NOMO-1 treated with DMSO at 0.1 percent for 48 hours (cell line): ENCODE measurements at regions not wholly inside any gene's neighbourhood (a gene's known extent, or its start where the extent isn't known, plus 50 kb on each side); places are given as distances from the start of the nearest gene placed in this dataset.

Source experiments
- DNase-seq: peaks from one replicate; lab custom pipeline; 2025; ENCODE audit not compliant: unreplicated experiment; lab: John Stamatoyannopoulos, UW

GRCh38 chr1:187078916-187079315, 250.2 kb downstream of the PLA2G4A start:
- no peak for DNase-seq

- DNase-seq: no peak
These were observed 250.6 kb downstream of the PLA2G4A start for GRCh38 chr1:187079330-187079729.

- no peak for DNase-seq
These were observed 262.9 kb downstream of the PLA2G4A start for GRCh38 chr1:187091666-187092065.

- DNase-seq: no peak
These were observed 263.4 kb downstream of the PLA2G4A start for GRCh38 chr1:187092104-187092503.

GRCh38 chr1:187096689-187097088, 267.9 kb downstream of the PLA2G4A start:
- DNase-seq: no peak

GRCh38 chr1:187110351-187110750, 281.6 kb downstream of the PLA2G4A start:
- no peak for DNase-seq

GRCh38 chr1:187114792-187115191, 286.0 kb downstream of the PLA2G4A start:
- DNase-seq: no peak

- DNase-seq: no peak
These were observed 292.9 kb downstream of the PLA2G4A start for GRCh38 chr1:187121661-187122060.

GRCh38 chr1:187122566-187122965, 293.8 kb downstream of the PLA2G4A start:
- no peak for DNase-seq

GRCh38 chr1:187129132-187129531, 300.4 kb downstream of the PLA2G4A start:
- no peak for DNase-seq

- no peak for DNase-seq
These were observed 315.0 kb downstream of the PLA2G4A start for GRCh38 chr1:187143783-187144182.

- DNase-seq: no peak
These were observed 317.6 kb downstream of the PLA2G4A start for GRCh38 chr1:187146388-187146787.

GRCh38 chr1:187151555-187151954, 322.8 kb downstream of the PLA2G4A start:
- DNase-seq: no peak

- DNase-seq: no peak
These were observed 324.3 kb downstream of the PLA2G4A start for GRCh38 chr1:187153047-187153446.

GRCh38 chr1:187157115-187157514, 328.4 kb downstream of the PLA2G4A start:
- DNase-seq: no peak

GRCh38 chr1:187157552-187157951, 328.8 kb downstream of the PLA2G4A start:
- no peak for DNase-seq

GRCh38 chr1:187167555-187167954, 338.8 kb downstream of the PLA2G4A start:
- no peak for DNase-seq

- DNase-seq: no peak
These were observed 339.5 kb downstream of the PLA2G4A start for GRCh38 chr1:187168297-187168696.

GRCh38 chr1:187185389-187185788, 356.6 kb downstream of the PLA2G4A start:
- DNase-seq: no peak

- no peak for DNase-seq
These were observed 368.9 kb downstream of the PLA2G4A start for GRCh38 chr1:187197685-187198084.

GRCh38 chr1:187203257-187203656, 374.5 kb downstream of the PLA2G4A start:
- no peak for DNase-seq

GRCh38 chr1:187212377-187212776, 383.6 kb downstream of the PLA2G4A start:
- DNase-seq: no peak

GRCh38 chr1:187226396-187226795, 397.6 kb downstream of the PLA2G4A start:
- DNase-seq: no peak

- DNase-seq: no peak
These were observed 400.0 kb downstream of the PLA2G4A start for GRCh38 chr1:187228790-187229189.
